PFSK-1 (cell line): ENCODE measurements at regions not wholly inside any gene's neighbourhood (a gene's known extent, or its start where the extent isn't known, plus 50 kb on each side); places are given as distances from the start of the nearest gene placed in this dataset.

ENCODE experiments used
- FOXP2 ChIP-seq: optimal IDR thresholded peaks from 2 replicates; pipeline ENCODE3; 2011; ENCODE audit warnings: borderline replicate concordance, control low read depth, inconsistent platforms; ENCODE audit not compliant: insufficient read depth; ENCODE audit errors: extremely low read length, extremely low read depth
- TF ChIP-seq, protein P1 (sequence below), 2 experiments: IDR thresholded peaks; 2 replicates each; pipeline versions ENCODE4 v1.6.1 to v1.8.0; 2011 to 2012; ENCODE audit warnings: low read depth in 2 of 2, low read length in 2 of 2, control low read depth in 1 of 2, inconsistent platforms in 1 of 2, mild to moderate bottlenecking in 1 of 2, moderate library complexity in 1 of 2; ENCODE audit not compliant: insufficient read depth in 1 of 2

DNA sequence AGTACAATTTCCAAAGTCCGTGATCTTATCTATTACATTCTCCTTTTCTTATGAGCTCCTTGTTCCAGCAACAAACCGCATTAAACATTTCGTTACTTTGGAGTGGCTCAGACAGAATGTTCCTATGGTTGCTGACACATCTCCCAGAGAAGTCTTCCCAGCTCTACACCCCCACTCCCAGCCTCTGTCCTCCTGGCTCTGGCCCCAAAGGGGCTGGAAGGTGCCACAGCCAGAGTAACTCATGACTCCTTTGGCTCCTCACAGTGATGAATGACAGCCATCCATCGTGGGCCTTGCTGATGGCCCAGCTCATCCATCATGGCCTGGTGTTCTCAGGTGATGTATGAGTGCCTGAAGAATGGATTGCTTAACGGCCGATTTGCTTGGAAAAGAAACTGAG, 203.0 kb downstream of the DHX35 start:
- TF ChIP-seq, protein P1, sequence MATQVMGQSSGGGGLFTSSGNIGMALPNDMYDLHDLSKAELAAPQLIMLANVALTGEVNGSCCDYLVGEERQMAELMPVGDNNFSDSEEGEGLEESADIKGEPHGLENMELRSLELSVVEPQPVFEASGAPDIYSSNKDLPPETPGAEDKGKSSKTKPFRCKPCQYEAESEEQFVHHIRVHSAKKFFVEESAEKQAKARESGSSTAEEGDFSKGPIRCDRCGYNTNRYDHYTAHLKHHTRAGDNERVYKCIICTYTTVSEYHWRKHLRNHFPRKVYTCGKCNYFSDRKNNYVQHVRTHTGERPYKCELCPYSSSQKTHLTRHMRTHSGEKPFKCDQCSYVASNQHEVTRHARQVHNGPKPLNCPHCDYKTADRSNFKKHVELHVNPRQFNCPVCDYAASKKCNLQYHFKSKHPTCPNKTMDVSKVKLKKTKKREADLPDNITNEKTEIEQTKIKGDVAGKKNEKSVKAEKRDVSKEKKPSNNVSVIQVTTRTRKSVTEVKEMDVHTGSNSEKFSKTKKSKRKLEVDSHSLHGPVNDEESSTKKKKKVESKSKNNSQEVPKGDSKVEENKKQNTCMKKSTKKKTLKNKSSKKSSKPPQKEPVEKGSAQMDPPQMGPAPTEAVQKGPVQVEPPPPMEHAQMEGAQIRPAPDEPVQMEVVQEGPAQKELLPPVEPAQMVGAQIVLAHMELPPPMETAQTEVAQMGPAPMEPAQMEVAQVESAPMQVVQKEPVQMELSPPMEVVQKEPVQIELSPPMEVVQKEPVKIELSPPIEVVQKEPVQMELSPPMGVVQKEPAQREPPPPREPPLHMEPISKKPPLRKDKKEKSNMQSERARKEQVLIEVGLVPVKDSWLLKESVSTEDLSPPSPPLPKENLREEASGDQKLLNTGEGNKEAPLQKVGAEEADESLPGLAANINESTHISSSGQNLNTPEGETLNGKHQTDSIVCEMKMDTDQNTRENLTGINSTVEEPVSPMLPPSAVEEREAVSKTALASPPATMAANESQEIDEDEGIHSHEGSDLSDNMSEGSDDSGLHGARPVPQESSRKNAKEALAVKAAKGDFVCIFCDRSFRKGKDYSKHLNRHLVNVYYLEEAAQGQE (IDR thresholded peaks at IDR 0.05; ENCODE audit: insufficient read depth in 1 of 2, low read depth in 2 of 2, low read length in 2 of 2): no peak
- no peak for TF ChIP-seq FOXP2
